Cerebellar nuclear complex (tissue), 1 donor: ENCODE measurements at regions not wholly inside any gene's neighbourhood (a gene's known extent, or its start where the extent isn't known, plus 50 kb on each side); places are given as distances from the start of the nearest gene placed in this dataset.

ENCODE experiments used
- DNase-seq, 2 experiments: peaks; one replicate each; lab custom pipeline; 2025; lab: John Stamatoyannopoulos, UW

- no peak for DNase-seq
Observed at GRCh38 chr12:105803292-105803691, 335.5 kb downstream of the NUAK1 start.

- peak in 1 of 2 experiments; percentile 6 for DNase-seq
Observed at GRCh38 chr12:105804591-105805265, 334.0 kb downstream of the NUAK1 start.

- DNase-seq = no peak
Observed at GRCh38 chr12:105805730-105806399, 332.9 kb downstream of the NUAK1 start.

GRCh38 chr12:105806400-105806770 is 332.4 kb downstream of the NUAK1 start:
- no peak for DNase-seq

GRCh38 chr12:105812366-105812765 is 326.4 kb downstream of the NUAK1 start:
- DNase-seq = no peak

- DNase-seq = no peak
Observed at GRCh38 chr12:105813201-105813600, 325.6 kb downstream of the NUAK1 start.

- no peak for DNase-seq
Observed at GRCh38 chr12:105814283-105814682, 324.5 kb downstream of the NUAK1 start.

- DNase-seq = no peak
Observed at GRCh38 chr12:105819549-105819948, 319.2 kb downstream of the NUAK1 start.

GRCh38 chr12:105820429-105821125 is 318.2 kb downstream of the NUAK1 start:
- DNase-seq = no peak

- DNase-seq = no peak
Observed at GRCh38 chr12:105822131-105823105, 316.3 kb downstream of the NUAK1 start.

GRCh38 chr12:105823810-105824209 is 314.9 kb downstream of the NUAK1 start:
- no peak for DNase-seq

GRCh38 chr12:105825141-105825540 is 313.6 kb downstream of the NUAK1 start:
- DNase-seq = no peak

- DNase-seq = no peak
Observed at GRCh38 chr12:105831372-105831771, 307.4 kb downstream of the NUAK1 start.

- DNase-seq = no peak
Observed at GRCh38 chr12:105832021-105832420, 306.7 kb downstream of the NUAK1 start.

GRCh38 chr12:105832806-105833205 is 305.9 kb downstream of the NUAK1 start:
- no peak for DNase-seq

GRCh38 chr12:105834496-105834895 is 304.3 kb downstream of the NUAK1 start:
- no peak for DNase-seq

GRCh38 chr12:105835580-105836241 is 303.0 kb downstream of the NUAK1 start:
- no peak for DNase-seq

- DNase-seq = no peak
Observed at GRCh38 chr12:105836242-105836622, 302.5 kb downstream of the NUAK1 start.

- no peak for DNase-seq
Observed at GRCh38 chr12:105839629-105840127, 299.1 kb downstream of the NUAK1 start.

GRCh38 chr12:105840384-105840783 is 298.4 kb downstream of the NUAK1 start:
- no peak for DNase-seq

- no peak for DNase-seq
Observed at GRCh38 chr12:105841840-105842239, 296.9 kb downstream of the NUAK1 start.
